ENCODE measurements at regions not wholly inside any gene's neighbourhood (a gene's known extent, or its start where the extent isn't known, plus 50 kb on each side); places are given as distances from the start of the nearest gene placed in this dataset.
"Not testable (repeated sequence)": the region's sequence is repeated elsewhere in the genome, so short reads cannot be mapped to it uniquely, and the experiment has no call there.

DNA sequence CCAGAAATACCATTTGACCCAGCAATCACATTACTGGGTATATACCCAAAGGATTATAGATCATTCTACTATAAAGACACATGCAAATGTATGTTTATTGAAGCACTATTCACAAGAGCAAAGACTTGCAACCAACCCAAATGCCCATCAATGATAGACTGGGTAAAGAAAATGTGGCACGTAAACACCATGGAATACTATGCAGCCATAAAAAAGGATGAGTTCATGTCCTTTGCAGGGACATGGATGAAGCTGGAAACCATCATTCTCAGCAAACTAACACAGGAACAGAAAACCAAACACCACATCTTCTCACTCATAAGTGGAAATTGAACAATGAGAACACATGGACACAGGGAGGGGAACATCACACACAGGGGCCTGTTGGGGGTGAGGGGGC lies 85.9 kb upstream of the GPBP1 start:
- TF ChIP-seq, protein P1, sequence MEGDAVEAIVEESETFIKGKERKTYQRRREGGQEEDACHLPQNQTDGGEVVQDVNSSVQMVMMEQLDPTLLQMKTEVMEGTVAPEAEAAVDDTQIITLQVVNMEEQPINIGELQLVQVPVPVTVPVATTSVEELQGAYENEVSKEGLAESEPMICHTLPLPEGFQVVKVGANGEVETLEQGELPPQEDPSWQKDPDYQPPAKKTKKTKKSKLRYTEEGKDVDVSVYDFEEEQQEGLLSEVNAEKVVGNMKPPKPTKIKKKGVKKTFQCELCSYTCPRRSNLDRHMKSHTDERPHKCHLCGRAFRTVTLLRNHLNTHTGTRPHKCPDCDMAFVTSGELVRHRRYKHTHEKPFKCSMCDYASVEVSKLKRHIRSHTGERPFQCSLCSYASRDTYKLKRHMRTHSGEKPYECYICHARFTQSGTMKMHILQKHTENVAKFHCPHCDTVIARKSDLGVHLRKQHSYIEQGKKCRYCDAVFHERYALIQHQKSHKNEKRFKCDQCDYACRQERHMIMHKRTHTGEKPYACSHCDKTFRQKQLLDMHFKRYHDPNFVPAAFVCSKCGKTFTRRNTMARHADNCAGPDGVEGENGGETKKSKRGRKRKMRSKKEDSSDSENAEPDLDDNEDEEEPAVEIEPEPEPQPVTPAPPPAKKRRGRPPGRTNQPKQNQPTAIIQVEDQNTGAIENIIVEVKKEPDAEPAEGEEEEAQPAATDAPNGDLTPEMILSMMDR (IDR thresholded peaks at IDR 0.05), result not testable (repeated sequence)
- not testable (repeated sequence) for TF ChIP-seq POLR2A (IDR thresholded peaks at IDR 0.05)
